GM23338 (cell line): ENCODE measurements at regions not wholly inside any gene's neighbourhood (a gene's known extent, or its start where the extent isn't known, plus 50 kb on each side); places are given as distances from the start of the nearest gene placed in this dataset.
A peak's percentile ranks its signal among the peaks of the same experiment; 100 is the strongest.

ENCODE experiments used
- ATAC-seq: fragments of 200-7000 bp; cut with Tn5 transposase; 3 replicates; pipeline ENCODE4 v1.9.1; 2020
- DNase-seq: peaks from one replicate; pipeline ENCODE4 v3.0.0-alpha.2; 2015; ENCODE audit warnings: low spot score
- H2AFZ ChIP-seq: fragments of 200-600 bp; sonication (generic); 2 replicates; pipeline ENCODE4 v1.8.0; 2016; ENCODE audit warnings: antibody characterized with exemption, mild to moderate bottlenecking, moderate library complexity
- H3F3A ChIP-seq: fragments of 200-600 bp; sonication (generic); replicated peaks from 2 replicates; pipeline ENCODE4 v1.8.0; 2017; ENCODE audit warnings: antibody characterized with exemption, mixed run types, low read depth
- H3K27ac ChIP-seq: fragments of 200-600 bp; sonication (generic); 2 replicates; pipeline ENCODE4 v1.6.1; 2016; ENCODE audit warnings: low read depth
- H3K27me3 ChIP-seq: fragments of 200-600 bp; sonication (generic); 2 replicates; pipeline ENCODE4 v1.8.0; 2016; ENCODE audit warnings: mild to moderate bottlenecking, mixed run types, moderate library complexity; ENCODE audit not compliant: insufficient read depth
- H3K36me3 ChIP-seq: fragments of 200-600 bp; sonication (generic); 2 replicates; pipeline ENCODE4 v1.8.0; 2016; ENCODE audit warnings: mild to moderate bottlenecking; ENCODE audit not compliant: insufficient read depth
- H3K4me1 ChIP-seq: fragments of 200-600 bp; sonication (generic); 2 replicates; pipeline ENCODE4 v1.8.0; 2016; ENCODE audit warnings: mild to moderate bottlenecking, moderate library complexity; ENCODE audit not compliant: insufficient read depth
- H3K4me2 ChIP-seq: fragments of 200-600 bp; sonication (generic); 2 replicates; pipeline ENCODE4 v1.7.1; 2017; ENCODE audit warnings: mixed run types
- H3K4me3 ChIP-seq: fragments of 200-600 bp; sonication (generic); 2 replicates; pipeline ENCODE4 v1.6.1; 2016; ENCODE audit warnings: mixed run types
- H3K79me2 ChIP-seq: fragments of 200-600 bp; sonication (generic); replicated peaks from 2 replicates; pipeline ENCODE4 v1.8.0; 2017; ENCODE audit warnings: mild to moderate bottlenecking; ENCODE audit not compliant: insufficient read depth
- H3K9me2 ChIP-seq: fragments of 200-600 bp; sonication (generic); 2 replicates; pipeline ENCODE4 v1.8.0; 2017; ENCODE audit not compliant: insufficient read depth
- H4K20me1 ChIP-seq: fragments of 200-600 bp; sonication (generic); replicated peaks from 2 replicates; pipeline ENCODE4 v1.8.0; 2017; ENCODE audit warnings: mild to moderate bottlenecking; ENCODE audit not compliant: insufficient read depth
- H3K27ac Mint-ChIP-seq: 2 replicates; pipeline ENCODE4 v1.8.0; 2020; ENCODE audit warnings: inconsistent platforms, mild to moderate bottlenecking, moderate library complexity, mixed read lengths
- H3K27me3 Mint-ChIP-seq: 3 replicates; pipeline ENCODE4 v1.8.0; 2022; ENCODE audit warnings: low read depth, mild to moderate bottlenecking, moderate library complexity, mixed read lengths, inconsistent platforms; ENCODE audit not compliant: insufficient read depth, poor library complexity
- H3K36me3 Mint-ChIP-seq: 3 replicates; pipeline ENCODE4 v1.8.0; 2021; ENCODE audit warnings: low read depth, mild to moderate bottlenecking, inconsistent platforms, moderate library complexity, mixed read lengths
- H3K4me1 Mint-ChIP-seq: 3 replicates; pipeline ENCODE4 v1.8.0; 2020; ENCODE audit warnings: mild to moderate bottlenecking, inconsistent platforms, mixed read lengths
- H3K4me3 Mint-ChIP-seq: 3 replicates; pipeline ENCODE4 v1.8.0; 2021; ENCODE audit warnings: moderate library complexity, mild to moderate bottlenecking, inconsistent platforms, mixed read lengths
- H3K9me3 Mint-ChIP-seq: 3 replicates; pipeline ENCODE4 v1.8.0; 2020; ENCODE audit warnings: moderate library complexity, mild to moderate bottlenecking, inconsistent platforms, mixed read lengths
- ETS1 ChIP-seq: IDR thresholded peaks from 2 replicates; pipeline ENCODE4 v1.6.1; 2016; ENCODE audit warnings: antibody characterized with exemption
- EZH2 ChIP-seq: fragments of 200-600 bp; sonication (generic); IDR thresholded peaks from one replicate; pipeline ENCODE4 v1.8.0; 2017; ENCODE audit warnings: antibody characterized with exemption, mild to moderate bottlenecking, low read depth; ENCODE audit not compliant: unreplicated experiment
- EZH2phosphoT487 ChIP-seq: fragments of 200-600 bp; sonication (generic); IDR thresholded peaks from one replicate; pipeline ENCODE4 v1.8.1; 2018; ENCODE audit warnings: antibody characterized with exemption; ENCODE audit not compliant: unreplicated experiment
- JUNB ChIP-seq: IDR thresholded peaks from one replicate; pipeline ENCODE4 v1.6.1; 2016; ENCODE audit warnings: antibody characterized with exemption; ENCODE audit not compliant: unreplicated experiment
- NANOG ChIP-seq: IDR thresholded peaks from 2 replicates; pipeline ENCODE4 v1.6.1; 2016; ENCODE audit warnings: antibody characterized with exemption, borderline replicate concordance
- POLR2AphosphoS5 ChIP-seq: IDR thresholded peaks from 2 replicates; pipeline ENCODE4 v1.6.1; 2016; ENCODE audit warnings: antibody characterized with exemption, low read depth
- REST ChIP-seq: IDR thresholded peaks from one replicate; pipeline ENCODE4 v1.6.1; 2018; ENCODE audit warnings: antibody characterized with exemption; ENCODE audit not compliant: unreplicated experiment
- STAT1 ChIP-seq: IDR thresholded peaks from one replicate; pipeline ENCODE4 v1.6.1; 2016; ENCODE audit warnings: antibody characterized with exemption; ENCODE audit not compliant: unreplicated experiment
- ZNF114 ChIP-seq: fragments of 250-450 bp; sonication (Bioruptor Pico); IDR thresholded peaks from 2 replicates; pipeline ENCODE4 v1.5.0; 2020; ENCODE audit warnings: mild to moderate bottlenecking, moderate library complexity
- TF ChIP-seq, protein P1 (sequence below), 2 experiments: fragments of 200-600 bp in 1 of 2; sonication (generic) in 1 of 2; conservative IDR thresholded peaks; 2 replicates each; pipeline versions ENCODE4 v1.5.1 to v1.6.1; 2016 to 2017; ENCODE audit warnings: antibody characterized with exemption in 2 of 2, low read depth in 2 of 2, mild to moderate bottlenecking in 2 of 2, moderate library complexity in 1 of 2

- Histone ChIP-seq H4K20me1 (no peaks in the 10 kb centered on the region), H3K27me3 (peaks cover 84% of the 10 kb centered on the region), H2AFZ (peak overlapping the region; percentile 98), H3K9me2 (no peaks in the 10 kb centered on the region), H3F3A (0 out of 2 replicates have a peak, but pooled peaks cover 4% of the 10 kb centered on the region), H3K36me3 (no peaks in the 10 kb centered on the region), H3K79me2 (no peaks in the 10 kb centered on the region), H3K4me1 (peaks cover 18% of the 10 kb centered on the region), H3K4me3 (peak overlapping the region; percentile 94), H3K27ac (no peak overlapping the region), H3K4me2 (peak overlapping the region; percentile 100)
- no peak for TF ChIP-seq JUNB
- no peak for TF ChIP-seq STAT1
- TF ChIP-seq ETS1: no peak
- no peak for TF ChIP-seq EZH2phosphoT487
- peak; percentile 57 for TF ChIP-seq EZH2
- no peak for TF ChIP-seq NANOG
- TF ChIP-seq POLR2AphosphoS5: no peak
- TF ChIP-seq ZNF114 (CRISPR knock-in tag): no peak
- TF ChIP-seq, protein P1, sequence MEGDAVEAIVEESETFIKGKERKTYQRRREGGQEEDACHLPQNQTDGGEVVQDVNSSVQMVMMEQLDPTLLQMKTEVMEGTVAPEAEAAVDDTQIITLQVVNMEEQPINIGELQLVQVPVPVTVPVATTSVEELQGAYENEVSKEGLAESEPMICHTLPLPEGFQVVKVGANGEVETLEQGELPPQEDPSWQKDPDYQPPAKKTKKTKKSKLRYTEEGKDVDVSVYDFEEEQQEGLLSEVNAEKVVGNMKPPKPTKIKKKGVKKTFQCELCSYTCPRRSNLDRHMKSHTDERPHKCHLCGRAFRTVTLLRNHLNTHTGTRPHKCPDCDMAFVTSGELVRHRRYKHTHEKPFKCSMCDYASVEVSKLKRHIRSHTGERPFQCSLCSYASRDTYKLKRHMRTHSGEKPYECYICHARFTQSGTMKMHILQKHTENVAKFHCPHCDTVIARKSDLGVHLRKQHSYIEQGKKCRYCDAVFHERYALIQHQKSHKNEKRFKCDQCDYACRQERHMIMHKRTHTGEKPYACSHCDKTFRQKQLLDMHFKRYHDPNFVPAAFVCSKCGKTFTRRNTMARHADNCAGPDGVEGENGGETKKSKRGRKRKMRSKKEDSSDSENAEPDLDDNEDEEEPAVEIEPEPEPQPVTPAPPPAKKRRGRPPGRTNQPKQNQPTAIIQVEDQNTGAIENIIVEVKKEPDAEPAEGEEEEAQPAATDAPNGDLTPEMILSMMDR (conservative IDR thresholded peaks at IDR 0.05; ENCODE audit: low read depth in 2 of 2): no peak
- Mint-ChIP-seq H3K27ac (no peak overlapping the region), H3K36me3 (no peaks in the 10 kb centered on the region), H3K9me3 (no peaks in the 10 kb centered on the region), H3K27me3 (peaks cover 54% of the 10 kb centered on the region), H3K4me3 (peak overlapping the region; percentile 82), H3K4me1 (peaks cover 19% of the 10 kb centered on the region)
- DNase-seq: peak; percentile 84
- ATAC-seq: peak; percentile 49
Observed at GRCh38 chr18:34977838-34978532, 63.2 kb upstream of the MAPRE2 start.

- 0 out of 2 replicates have a peak, but pooled peaks cover 4% of the 10 kb centered on the region for H3F3A ChIP-seq
- H3K27me3 Mint-ChIP-seq: peaks cover 54% of the 10 kb centered on the region
- DNase-seq (no peak), ATAC-seq (no peak)
- no peak overlapping the region for H3K27ac ChIP-seq
- no peaks in the 10 kb centered on the region for H4K20me1 ChIP-seq
- no peaks in the 10 kb centered on the region for H3K9me2 ChIP-seq
- H3K36me3 ChIP-seq: no peaks in the 10 kb centered on the region
- no peak overlapping the region for H3K27ac Mint-ChIP-seq
- H3K4me3 Mint-ChIP-seq: peak overlapping the region; percentile 82
- H3K4me1 Mint-ChIP-seq: peaks cover 19% of the 10 kb centered on the region
- peaks cover 18% of the 10 kb centered on the region for H3K4me1 ChIP-seq
- H2AFZ ChIP-seq: no peak overlapping the region; the same call in 1 of the 2 replicates
- H3K27me3 ChIP-seq: peaks cover 79% of the 10 kb centered on the region
- no peaks in the 10 kb centered on the region for H3K9me3 Mint-ChIP-seq
- H3K36me3 Mint-ChIP-seq: no peaks in the 10 kb centered on the region
- no peaks in the 10 kb centered on the region for H3K79me2 ChIP-seq
- H3K4me2 ChIP-seq: peak overlapping the region; percentile 100
- peak overlapping the region; percentile 94 for H3K4me3 ChIP-seq
- TF ChIP-seq REST: no peak
Observed at GRCh38 chr18:34978533-34978893, 62.7 kb upstream of the MAPRE2 start.
